ENCODE measurements at regions not wholly inside any gene's neighbourhood (a gene's known extent, or its start where the extent isn't known, plus 50 kb on each side); places are given as distances from the start of the nearest gene placed in this dataset.

DNA sequence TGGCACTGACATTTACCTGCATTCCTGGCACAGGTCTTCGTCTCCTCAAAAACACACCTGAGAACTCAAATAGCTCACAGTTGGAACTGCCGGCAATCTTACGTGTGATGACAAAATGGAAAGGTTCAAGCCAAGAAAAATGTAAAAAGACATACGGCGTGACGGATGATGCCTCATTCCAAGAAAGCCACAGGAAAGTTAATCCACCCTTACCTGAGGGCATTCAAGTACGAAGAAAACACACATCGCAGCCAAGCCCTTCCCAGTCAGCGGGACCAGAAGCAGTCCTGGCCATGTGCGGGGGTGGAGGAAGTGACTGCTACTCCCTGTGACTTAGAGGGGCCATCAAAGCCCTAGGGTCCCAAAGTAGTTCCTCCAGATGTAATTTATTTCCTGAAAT is 986.3 kb upstream of the CELF4 start:
- no peaks in the 10 kb centered on the region for H3K4me1 ChIP-seq (ENCODE audit: control insufficient read depth, low read length)
- no peaks in the 10 kb centered on the region for H3K36me3 ChIP-seq (ENCODE audit: control insufficient read depth, low read length)
- no peaks in the 10 kb centered on the region for H4K20me1 ChIP-seq (ENCODE audit: control insufficient read depth, insufficient read depth, low read depth, low read length)
- H3K4me3 ChIP-seq (ENCODE audit: low read length) = no peak overlapping the region
- no peaks in the 10 kb centered on the region for H3K27me3 ChIP-seq (ENCODE audit: control insufficient read depth, low read length)
- H3K27ac ChIP-seq (ENCODE audit: low read depth, low read length) = no peak overlapping the region
- no peaks in the 10 kb centered on the region for H3K9me2 ChIP-seq (replicated peaks; ENCODE audit: control insufficient read depth, low read length)
- no peaks in the 10 kb centered on the region for H3K9me3 ChIP-seq (ENCODE audit: control insufficient read depth, insufficient read depth, low read length)
- no peaks in the 10 kb centered on the region for H3K79me2 ChIP-seq (ENCODE audit: control insufficient read depth, low read length)
- no peak overlapping the region for H3K4me2 ChIP-seq (ENCODE audit: low read length)
- TF ChIP-seq EZH2phosphoT487 (IDR thresholded peaks at IDR 0.05; ENCODE audit: borderline replicate concordance, low read length) = no peak
- TF ChIP-seq, protein P1, sequence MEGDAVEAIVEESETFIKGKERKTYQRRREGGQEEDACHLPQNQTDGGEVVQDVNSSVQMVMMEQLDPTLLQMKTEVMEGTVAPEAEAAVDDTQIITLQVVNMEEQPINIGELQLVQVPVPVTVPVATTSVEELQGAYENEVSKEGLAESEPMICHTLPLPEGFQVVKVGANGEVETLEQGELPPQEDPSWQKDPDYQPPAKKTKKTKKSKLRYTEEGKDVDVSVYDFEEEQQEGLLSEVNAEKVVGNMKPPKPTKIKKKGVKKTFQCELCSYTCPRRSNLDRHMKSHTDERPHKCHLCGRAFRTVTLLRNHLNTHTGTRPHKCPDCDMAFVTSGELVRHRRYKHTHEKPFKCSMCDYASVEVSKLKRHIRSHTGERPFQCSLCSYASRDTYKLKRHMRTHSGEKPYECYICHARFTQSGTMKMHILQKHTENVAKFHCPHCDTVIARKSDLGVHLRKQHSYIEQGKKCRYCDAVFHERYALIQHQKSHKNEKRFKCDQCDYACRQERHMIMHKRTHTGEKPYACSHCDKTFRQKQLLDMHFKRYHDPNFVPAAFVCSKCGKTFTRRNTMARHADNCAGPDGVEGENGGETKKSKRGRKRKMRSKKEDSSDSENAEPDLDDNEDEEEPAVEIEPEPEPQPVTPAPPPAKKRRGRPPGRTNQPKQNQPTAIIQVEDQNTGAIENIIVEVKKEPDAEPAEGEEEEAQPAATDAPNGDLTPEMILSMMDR (IDR thresholded peaks at IDR 0.05; ENCODE audit: low read depth, low read length, poor library complexity, severe bottlenecking) = no peak
- no peaks in the 10 kb centered on the region for H3F3A ChIP-seq (ENCODE audit: control insufficient read depth, insufficient read depth)

- no peak for TF ChIP-seq EZH2phosphoT487 (IDR thresholded peaks at IDR 0.05; ENCODE audit: borderline replicate concordance, low read length)
- TF ChIP-seq, protein P1 (IDR thresholded peaks at IDR 0.05; ENCODE audit: low read depth, low read length, poor library complexity, severe bottlenecking) = peak; percentile 27
Measured at GRCh38 chr18:38545071-38545470, 979.5 kb upstream of the CELF4 start.

DNA sequence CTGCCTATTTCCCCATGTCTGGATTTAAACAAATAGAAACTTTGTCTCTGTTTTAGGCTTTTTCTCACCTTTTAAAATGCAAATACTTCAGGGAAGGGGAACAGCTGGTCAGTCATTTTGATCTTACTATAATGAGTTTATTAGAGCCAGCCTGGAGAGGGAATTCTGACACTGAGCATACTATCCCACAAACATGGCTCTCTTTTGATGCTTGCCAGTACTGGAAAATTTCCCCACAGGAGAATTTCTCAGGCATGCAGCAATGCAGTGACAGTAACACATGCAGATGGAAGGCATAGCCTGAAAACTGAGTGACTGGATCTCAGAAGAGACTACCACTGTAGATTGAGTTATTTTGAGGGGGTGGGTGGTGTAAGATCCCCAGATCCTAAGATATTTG is 974.3 kb upstream of the CELF4 start:
- Histone ChIP-seq H3K36me3 (ENCODE audit: control insufficient read depth, low read length) (no peaks in the 10 kb centered on the region), H3K4me2 (ENCODE audit: low read length) (no peak overlapping the region), H3K27me3 (ENCODE audit: control insufficient read depth, low read length) (no peaks in the 10 kb centered on the region), H3K9me2 (replicated peaks; ENCODE audit: control insufficient read depth, low read length) (no peaks in the 10 kb centered on the region), H3F3A (ENCODE audit: control insufficient read depth, insufficient read depth) (no peaks in the 10 kb centered on the region), H3K9me3 (ENCODE audit: control insufficient read depth, insufficient read depth, low read length) (no peaks in the 10 kb centered on the region), H3K4me1 (ENCODE audit: control insufficient read depth, low read length) (no peaks in the 10 kb centered on the region), H3K4me3 (ENCODE audit: low read length) (no peak overlapping the region), H3K27ac (ENCODE audit: low read depth, low read length) (no peak overlapping the region), H4K20me1 (ENCODE audit: control insufficient read depth, insufficient read depth, low read depth, low read length) (no peaks in the 10 kb centered on the region), H3K79me2 (ENCODE audit: control insufficient read depth, low read length) (no peaks in the 10 kb centered on the region)
- TF ChIP-seq, protein P1 (IDR thresholded peaks at IDR 0.05; ENCODE audit: low read depth, low read length, poor library complexity, severe bottlenecking) = no peak
- TF ChIP-seq EZH2phosphoT487 (IDR thresholded peaks at IDR 0.05; ENCODE audit: borderline replicate concordance, low read length) = no peak

More at GRCh38 chr18:38545071-38545470, 979.5 kb upstream of the CELF4 start:
- Histone ChIP-seq H3F3A (ENCODE audit: control insufficient read depth, insufficient read depth) (no peaks in the 10 kb centered on the region), H3K4me1 (ENCODE audit: control insufficient read depth, low read length) (no peaks in the 10 kb centered on the region), H3K27ac (ENCODE audit: low read depth, low read length) (no peak overlapping the region), H4K20me1 (ENCODE audit: control insufficient read depth, insufficient read depth, low read depth, low read length) (no peaks in the 10 kb centered on the region), H3K9me3 (ENCODE audit: control insufficient read depth, insufficient read depth, low read length) (no peaks in the 10 kb centered on the region), H3K36me3 (ENCODE audit: control insufficient read depth, low read length) (no peaks in the 10 kb centered on the region), H3K4me2 (ENCODE audit: low read length) (no peak overlapping the region), H3K4me3 (ENCODE audit: low read length) (no peak overlapping the region), H3K27me3 (ENCODE audit: control insufficient read depth, low read length) (no peaks in the 10 kb centered on the region), H3K79me2 (ENCODE audit: control insufficient read depth, low read length) (no peaks in the 10 kb centered on the region), H3K9me2 (replicated peaks; ENCODE audit: control insufficient read depth, low read length) (no peaks in the 10 kb centered on the region)

- no peak for TF ChIP-seq EZH2phosphoT487 (IDR thresholded peaks at IDR 0.05; ENCODE audit: borderline replicate concordance, low read length)
- TF ChIP-seq, protein P1 (IDR thresholded peaks at IDR 0.05; ENCODE audit: low read depth, low read length, poor library complexity, severe bottlenecking) = no peak
- H4K20me1 ChIP-seq (ENCODE audit: control insufficient read depth, insufficient read depth, low read depth, low read length) = no peaks in the 10 kb centered on the region
- no peaks in the 10 kb centered on the region for H3K4me1 ChIP-seq (ENCODE audit: control insufficient read depth, low read length)
- no peaks in the 10 kb centered on the region for H3K9me3 ChIP-seq (ENCODE audit: control insufficient read depth, insufficient read depth, low read length)
- H3K27me3 ChIP-seq (ENCODE audit: control insufficient read depth, low read length) = no peaks in the 10 kb centered on the region
- H3K4me2 ChIP-seq (ENCODE audit: low read length) = no peak overlapping the region
- H3K36me3 ChIP-seq (ENCODE audit: control insufficient read depth, low read length) = no peaks in the 10 kb centered on the region
- no peaks in the 10 kb centered on the region for H3K79me2 ChIP-seq (ENCODE audit: control insufficient read depth, low read length)
- no peak overlapping the region for H3K27ac ChIP-seq (ENCODE audit: low read depth, low read length)
- no peaks in the 10 kb centered on the region for H3K9me2 ChIP-seq (replicated peaks; ENCODE audit: control insufficient read depth, low read length)
- H3F3A ChIP-seq (ENCODE audit: control insufficient read depth, insufficient read depth) = no peaks in the 10 kb centered on the region
- H3K4me3 ChIP-seq (ENCODE audit: low read length) = no peak overlapping the region
Measured at GRCh38 chr18:38539371-38539770, 973.8 kb upstream of the CELF4 start.

Data from DOHH2 (cell line).